NCI-H526 treated with DMSO at 0.1 percent for 48 hours (cell line): ENCODE measurements at regions not wholly inside any gene's neighbourhood (a gene's known extent, or its start where the extent isn't known, plus 50 kb on each side); places are given as distances from the start of the nearest gene placed in this dataset.
"Not testable (repeated sequence)": the region's sequence is repeated elsewhere in the genome, so short reads cannot be mapped to it uniquely, and the experiment has no call there.

Experiments used
- DNase-seq: peaks from one replicate; lab custom pipeline; 2025; lab: John Stamatoyannopoulos, UW

- DNase-seq, result no peak
Measured at GRCh38 chr9:115668521-115668920, 485.1 kb upstream of the PAPPA start.

- no peak for DNase-seq
Measured at GRCh38 chr9:115671236-115671962, 482.2 kb upstream of the PAPPA start.

- DNase-seq, result no peak
Measured at GRCh38 chr9:115671963-115672305, 481.7 kb upstream of the PAPPA start.

- DNase-seq, result no peak
Measured at GRCh38 chr9:115672477-115673316, 480.9 kb upstream of the PAPPA start.

- DNase-seq, result no peak
Measured at GRCh38 chr9:115673599-115673998, 480.0 kb upstream of the PAPPA start.

- DNase-seq, result no peak
Measured at GRCh38 chr9:115674091-115674490, 479.5 kb upstream of the PAPPA start.

- DNase-seq, result no peak
Measured at GRCh38 chr9:115675834-115676233, 477.8 kb upstream of the PAPPA start.

- DNase-seq, result no peak
Measured at GRCh38 chr9:115680231-115680630, 473.4 kb upstream of the PAPPA start.

- no peak for DNase-seq
Measured at GRCh38 chr9:115681585-115681984, 472.0 kb upstream of the PAPPA start.

GRCh38 chr9:115686069-115686468, 467.5 kb upstream of the PAPPA start:
- DNase-seq, result no peak

GRCh38 chr9:115687356-115687755, 466.2 kb upstream of the PAPPA start:
- DNase-seq, result no peak

GRCh38 chr9:115689331-115689730, 464.3 kb upstream of the PAPPA start:
- DNase-seq, result no peak

- no peak for DNase-seq
Measured at GRCh38 chr9:115690786-115691496, 462.6 kb upstream of the PAPPA start.

- no peak for DNase-seq
Measured at GRCh38 chr9:115691693-115692092, 461.9 kb upstream of the PAPPA start.

- not testable (repeated sequence) for DNase-seq
Measured at GRCh38 chr9:115692868-115693267, 460.7 kb upstream of the PAPPA start.

- DNase-seq, result peak; percentile 6
Measured at GRCh38 chr9:115694014-115694413, 459.6 kb upstream of the PAPPA start.

- no peak for DNase-seq
Measured at GRCh38 chr9:115694991-115695390, 458.6 kb upstream of the PAPPA start.

- DNase-seq, result no peak
Measured at GRCh38 chr9:115712981-115713380, 440.6 kb upstream of the PAPPA start.

GRCh38 chr9:115715666-115716065, 437.9 kb upstream of the PAPPA start:
- DNase-seq, result no peak

- no peak for DNase-seq
Measured at GRCh38 chr9:115717298-115717697, 436.3 kb upstream of the PAPPA start.

- DNase-seq, result no peak
Measured at GRCh38 chr9:115717711-115718173, 435.8 kb upstream of the PAPPA start.

- no peak for DNase-seq
Measured at GRCh38 chr9:115730396-115730795, 423.2 kb upstream of the PAPPA start.

- DNase-seq, result no peak
Measured at GRCh38 chr9:115730845-115731244, 422.7 kb upstream of the PAPPA start.
